ENCODE measurements at regions not wholly inside any gene's neighbourhood (a gene's known extent, or its start where the extent isn't known, plus 50 kb on each side); places are given as distances from the start of the nearest gene placed in this dataset.

DNA sequence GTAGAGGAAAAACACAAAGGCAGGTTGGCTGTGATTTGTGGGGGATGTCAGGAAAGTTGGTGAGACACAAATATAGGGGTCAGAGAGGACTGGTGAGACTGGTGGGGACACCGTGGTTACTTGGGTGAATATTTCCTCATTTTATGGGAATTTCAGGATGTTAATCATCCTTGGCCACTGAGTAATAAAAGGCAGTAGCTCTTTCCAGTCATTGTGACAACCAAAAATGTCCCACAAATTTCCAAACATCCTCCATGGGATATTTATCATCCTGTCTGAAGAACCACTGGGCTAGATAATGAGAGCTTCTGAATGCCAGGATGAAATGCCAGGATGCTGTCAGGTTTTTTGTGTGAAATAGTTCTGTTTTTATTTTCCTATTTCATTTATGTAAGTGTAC is 374.1 kb downstream of the CD109 start:
- H3K27me3 Mint-ChIP-seq = peaks cover 6% of the 10 kb centered on the region
- Histone ChIP-seq H4K20me1 (ENCODE audit: control insufficient read depth, insufficient read depth, low read length, poor library complexity, severe bottlenecking) (no peaks in the 10 kb centered on the region), H3K36me3 (replicated peaks in 1 of 2; ENCODE audit: control extremely low read depth in 1 of 2, control insufficient read depth in 1 of 2, extremely low read depth in 1 of 2, insufficient read depth in 2 of 2, low read length in 1 of 2) (no peaks in the 10 kb centered on the region), H3K4me3 (ENCODE audit: control extremely low read depth in 1 of 5, extremely low read depth in 1 of 5, insufficient read depth in 1 of 5, low read depth in 2 of 5, low read length in 4 of 5) (no peak overlapping the region), H3K4me1 (ENCODE audit: control insufficient read depth in 2 of 2, insufficient read depth in 2 of 2, low read length in 2 of 2) (no peaks in the 10 kb centered on the region), H3K9me3 (ENCODE audit: control extremely low read depth in 1 of 3, control insufficient read depth in 2 of 3, insufficient read depth in 1 of 3, low read length in 2 of 3) (no peaks in the 10 kb centered on the region), H3K27me3 (replicated peaks in 1 of 4; ENCODE audit: control extremely low read depth in 1 of 4, control insufficient read depth in 3 of 4, insufficient read depth in 4 of 4, low read length in 3 of 4) (no peaks in the 10 kb centered on the region), H3K4me2 (replicated peaks; ENCODE audit: low read depth, low read length, poor library complexity, severe bottlenecking) (no peak overlapping the region), H3K27ac (ENCODE audit: low read length in 2 of 2) (no peak overlapping the region), H3K79me2 (ENCODE audit: control insufficient read depth, insufficient read depth, low read length) (no peaks in the 10 kb centered on the region), H2AFZ (ENCODE audit: insufficient read depth, low read depth, low read length, poor library complexity, severe bottlenecking) (no peak overlapping the region), H3K9ac (ENCODE audit: low read length) (no peak overlapping the region)
- no peak for DNase-seq
- no peak overlapping the region for H3K4me3 Mint-ChIP-seq
- no peaks in the 10 kb centered on the region for H3K4me1 Mint-ChIP-seq
- ChIA-PET CTCF (interaction anchor here (0.6 to 1.1 kb wide), 2 partner anchors 13 to 21 kb away, joined by 3 to 5 read pairs; no protein-coding TSS in a partner anchor), POLR2A (no interaction called here)
- no peak overlapping the region for H3K27ac Mint-ChIP-seq
- no peaks in the 10 kb centered on the region for H3K9me3 Mint-ChIP-seq (ENCODE audit: insufficient read depth)
- TF ChIP-seq, protein P1, sequence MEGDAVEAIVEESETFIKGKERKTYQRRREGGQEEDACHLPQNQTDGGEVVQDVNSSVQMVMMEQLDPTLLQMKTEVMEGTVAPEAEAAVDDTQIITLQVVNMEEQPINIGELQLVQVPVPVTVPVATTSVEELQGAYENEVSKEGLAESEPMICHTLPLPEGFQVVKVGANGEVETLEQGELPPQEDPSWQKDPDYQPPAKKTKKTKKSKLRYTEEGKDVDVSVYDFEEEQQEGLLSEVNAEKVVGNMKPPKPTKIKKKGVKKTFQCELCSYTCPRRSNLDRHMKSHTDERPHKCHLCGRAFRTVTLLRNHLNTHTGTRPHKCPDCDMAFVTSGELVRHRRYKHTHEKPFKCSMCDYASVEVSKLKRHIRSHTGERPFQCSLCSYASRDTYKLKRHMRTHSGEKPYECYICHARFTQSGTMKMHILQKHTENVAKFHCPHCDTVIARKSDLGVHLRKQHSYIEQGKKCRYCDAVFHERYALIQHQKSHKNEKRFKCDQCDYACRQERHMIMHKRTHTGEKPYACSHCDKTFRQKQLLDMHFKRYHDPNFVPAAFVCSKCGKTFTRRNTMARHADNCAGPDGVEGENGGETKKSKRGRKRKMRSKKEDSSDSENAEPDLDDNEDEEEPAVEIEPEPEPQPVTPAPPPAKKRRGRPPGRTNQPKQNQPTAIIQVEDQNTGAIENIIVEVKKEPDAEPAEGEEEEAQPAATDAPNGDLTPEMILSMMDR (IDR thresholded peaks at IDR 0.05) = no peak
- TF ChIP-seq EZH2 (IDR thresholded peaks at IDR 0.05; ENCODE audit: borderline replicate concordance, insufficient read depth, low read depth, low read length, poor library complexity, severe bottlenecking) = no peak
- no peak for ATAC-seq (ENCODE audit: low read depth)
- no CpG with 5 or more reads among the region's 1 CpG for WGBS (ENCODE audit: insufficient coverage)
- intact Hi-C loops (cut with micrococcal nuclease) = no loop called here

DNA sequence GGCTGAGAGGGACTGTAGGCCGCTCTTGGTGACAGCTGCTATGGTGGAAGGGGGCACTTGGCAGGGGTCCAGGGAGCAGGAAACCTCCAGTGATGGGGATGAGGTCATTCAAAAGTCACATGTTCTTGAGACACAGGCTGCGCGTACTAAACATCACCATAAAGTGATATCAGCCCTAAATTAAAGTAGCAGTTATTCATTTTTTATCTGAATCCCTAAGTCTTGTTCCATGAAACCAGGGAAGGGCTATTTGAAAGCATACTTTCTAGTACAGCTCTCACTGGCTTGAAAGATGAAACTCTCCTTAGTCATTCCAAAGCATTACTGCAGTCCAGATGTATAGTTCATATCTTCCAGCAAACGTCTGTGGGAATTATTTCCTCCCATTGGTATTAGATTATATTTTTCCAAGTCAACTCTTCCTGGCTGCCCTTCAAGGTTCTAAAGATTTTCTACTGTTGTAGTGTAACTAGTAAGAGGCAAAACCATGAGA is 373.1 kb downstream of the CD109 start:
- intact Hi-C loops (cut with micrococcal nuclease) = no loop called here
- Histone ChIP-seq H3K79me2 (ENCODE audit: control insufficient read depth, insufficient read depth, low read length) (no peaks in the 10 kb centered on the region), H3K27ac (ENCODE audit: low read length in 2 of 2) (no peak overlapping the region), H3K27me3 (replicated peaks in 1 of 4; ENCODE audit: control extremely low read depth in 1 of 4, control insufficient read depth in 3 of 4, insufficient read depth in 4 of 4, low read length in 3 of 4) (no peaks in the 10 kb centered on the region), H3K4me2 (replicated peaks; ENCODE audit: low read depth, low read length, poor library complexity, severe bottlenecking) (no peak overlapping the region), H3K9ac (ENCODE audit: low read length) (no peak overlapping the region), H3K4me1 (ENCODE audit: control insufficient read depth in 2 of 2, insufficient read depth in 2 of 2, low read length in 2 of 2) (no peaks in the 10 kb centered on the region), H3K9me3 (ENCODE audit: control extremely low read depth in 1 of 3, control insufficient read depth in 2 of 3, insufficient read depth in 1 of 3, low read length in 2 of 3) (no peaks in the 10 kb centered on the region), H2AFZ (ENCODE audit: insufficient read depth, low read depth, low read length, poor library complexity, severe bottlenecking) (no peak overlapping the region), H4K20me1 (ENCODE audit: control insufficient read depth, insufficient read depth, low read length, poor library complexity, severe bottlenecking) (no peaks in the 10 kb centered on the region), H3K4me3 (ENCODE audit: control extremely low read depth in 1 of 5, extremely low read depth in 1 of 5, insufficient read depth in 1 of 5, low read depth in 2 of 5, low read length in 4 of 5) (no peak overlapping the region), H3K36me3 (replicated peaks in 1 of 2; ENCODE audit: control extremely low read depth in 1 of 2, control insufficient read depth in 1 of 2, extremely low read depth in 1 of 2, insufficient read depth in 2 of 2, low read length in 1 of 2) (no peaks in the 10 kb centered on the region)
- Mint-ChIP-seq H3K27ac (no peak overlapping the region), H3K9me3 (ENCODE audit: insufficient read depth) (no peaks in the 10 kb centered on the region), H3K4me3 (no peak overlapping the region), H3K4me1 (no peaks in the 10 kb centered on the region), H3K27me3 (peaks cover 6% of the 10 kb centered on the region)
- WGBS (ENCODE audit: insufficient coverage) = 67% methylated on average over 1 of the region's 4 CpGs
- CTCF ChIA-PET = interaction anchor here (0.6 to 1.1 kb wide), 2 partner anchors 12 to 13 kb away, joined by 3 read pairs; no protein-coding TSS in a partner anchor
- DNase-seq (no peak), ATAC-seq (ENCODE audit: low read depth) (no peak)
- POLR2A ChIA-PET = no interaction called here
- no peak for TF ChIP-seq EZH2 (IDR thresholded peaks at IDR 0.05; ENCODE audit: borderline replicate concordance, insufficient read depth, low read depth, low read length, poor library complexity, severe bottlenecking)
- TF ChIP-seq, protein P1 (IDR thresholded peaks at IDR 0.05) = no peak
